ENCODE measurements at regions not wholly inside any gene's neighbourhood (a gene's known extent, or its start where the extent isn't known, plus 50 kb on each side); places are given as distances from the start of the nearest gene placed in this dataset.

- Mint-ChIP-seq H3K27me3 (ENCODE audit: unreplicated experiment) (peaks cover 2% of the 10 kb centered on the region), H3K9me3 (ENCODE audit: unreplicated experiment) (no peaks in the 10 kb centered on the region), H3K4me3 (ENCODE audit: unreplicated experiment) (no peak overlapping the region), H3K4me1 (ENCODE audit: unreplicated experiment) (no peaks in the 10 kb centered on the region), H3K36me3 (ENCODE audit: low read depth, unreplicated experiment) (no peaks in the 10 kb centered on the region), H3K27ac (ENCODE audit: unreplicated experiment) (no peak overlapping the region)
- no peak for DNase-seq (ENCODE audit: low spot score)
- TF ChIP-seq, protein P1, sequence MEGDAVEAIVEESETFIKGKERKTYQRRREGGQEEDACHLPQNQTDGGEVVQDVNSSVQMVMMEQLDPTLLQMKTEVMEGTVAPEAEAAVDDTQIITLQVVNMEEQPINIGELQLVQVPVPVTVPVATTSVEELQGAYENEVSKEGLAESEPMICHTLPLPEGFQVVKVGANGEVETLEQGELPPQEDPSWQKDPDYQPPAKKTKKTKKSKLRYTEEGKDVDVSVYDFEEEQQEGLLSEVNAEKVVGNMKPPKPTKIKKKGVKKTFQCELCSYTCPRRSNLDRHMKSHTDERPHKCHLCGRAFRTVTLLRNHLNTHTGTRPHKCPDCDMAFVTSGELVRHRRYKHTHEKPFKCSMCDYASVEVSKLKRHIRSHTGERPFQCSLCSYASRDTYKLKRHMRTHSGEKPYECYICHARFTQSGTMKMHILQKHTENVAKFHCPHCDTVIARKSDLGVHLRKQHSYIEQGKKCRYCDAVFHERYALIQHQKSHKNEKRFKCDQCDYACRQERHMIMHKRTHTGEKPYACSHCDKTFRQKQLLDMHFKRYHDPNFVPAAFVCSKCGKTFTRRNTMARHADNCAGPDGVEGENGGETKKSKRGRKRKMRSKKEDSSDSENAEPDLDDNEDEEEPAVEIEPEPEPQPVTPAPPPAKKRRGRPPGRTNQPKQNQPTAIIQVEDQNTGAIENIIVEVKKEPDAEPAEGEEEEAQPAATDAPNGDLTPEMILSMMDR (IDR thresholded peaks at IDR 0.05; ENCODE audit: unreplicated experiment) = no peak
Measured at GRCh38 chr11:41943656-41944055, 484.2 kb upstream of the LRRC4C start.

DNA sequence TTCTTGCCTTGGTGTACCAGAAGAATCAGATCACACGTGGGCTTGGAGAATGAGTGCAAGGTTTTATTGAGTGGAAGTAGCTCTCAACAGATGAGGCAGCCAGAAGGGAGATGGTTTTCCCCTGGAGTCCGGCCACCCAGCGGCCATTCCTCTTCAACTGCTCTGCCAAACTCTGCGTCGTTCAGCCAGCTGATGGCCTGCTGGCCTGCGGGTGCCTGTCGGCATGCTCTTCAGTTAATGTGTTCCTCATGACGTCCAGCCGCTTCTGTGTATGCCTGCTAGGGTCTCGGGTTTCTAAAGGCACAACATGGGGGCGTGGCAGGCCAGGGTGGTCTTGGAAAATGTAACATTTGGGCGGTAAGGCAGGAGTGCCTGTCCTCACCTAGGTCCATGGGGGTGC, 487.9 kb upstream of the LRRC4C start:
- Mint-ChIP-seq H3K36me3 (ENCODE audit: low read depth, unreplicated experiment) (no peaks in the 10 kb centered on the region), H3K4me1 (ENCODE audit: unreplicated experiment) (no peaks in the 10 kb centered on the region), H3K4me3 (ENCODE audit: unreplicated experiment) (no peak overlapping the region), H3K27ac (ENCODE audit: unreplicated experiment) (no peak overlapping the region), H3K27me3 (ENCODE audit: unreplicated experiment) (no peaks in the 10 kb centered on the region), H3K9me3 (ENCODE audit: unreplicated experiment) (no peaks in the 10 kb centered on the region)
- no peak for DNase-seq (ENCODE audit: low spot score)
- TF ChIP-seq, protein P1 (IDR thresholded peaks at IDR 0.05; ENCODE audit: unreplicated experiment) = no peak

GRCh38 chr11:41950470-41951143, 491.2 kb upstream of the LRRC4C start:
- peaks cover 5% of the 10 kb centered on the region for H3K9me3 Mint-ChIP-seq (ENCODE audit: unreplicated experiment)
- H3K36me3 Mint-ChIP-seq (ENCODE audit: low read depth, unreplicated experiment) = peaks cover 4% of the 10 kb centered on the region
- TF ChIP-seq, protein P1 (IDR thresholded peaks at IDR 0.05; ENCODE audit: unreplicated experiment) = no peak
- no peak overlapping the region for H3K4me3 Mint-ChIP-seq (ENCODE audit: unreplicated experiment)
- DNase-seq (ENCODE audit: low spot score) = no peak
- no peak overlapping the region for H3K27ac Mint-ChIP-seq (ENCODE audit: unreplicated experiment)
- H3K27me3 Mint-ChIP-seq (ENCODE audit: unreplicated experiment) = no peaks in the 10 kb centered on the region
- H3K4me1 Mint-ChIP-seq (ENCODE audit: unreplicated experiment) = no peaks in the 10 kb centered on the region

DNA sequence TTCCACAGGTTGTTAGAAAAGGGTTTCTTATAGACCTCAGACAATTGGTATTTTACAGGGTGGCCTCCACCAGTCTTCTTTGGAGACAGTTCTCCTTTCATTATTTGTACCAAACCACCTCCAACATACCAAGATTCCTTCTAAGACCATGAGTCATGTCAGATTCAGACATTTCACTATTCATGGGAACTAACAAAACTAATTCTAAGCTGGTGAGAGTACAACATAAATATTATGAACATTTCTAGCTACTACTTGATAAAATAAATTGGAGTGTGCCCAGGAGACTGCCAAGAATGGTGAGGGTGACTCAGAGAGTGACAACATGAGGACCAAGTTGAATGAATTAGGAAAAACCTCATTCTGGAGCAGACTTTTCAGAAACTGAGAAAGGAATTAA, 494.6 kb upstream of the LRRC4C start:
- peaks cover 3% of the 10 kb centered on the region for H3K27me3 Mint-ChIP-seq (ENCODE audit: unreplicated experiment)
- no peaks in the 10 kb centered on the region for H3K4me1 Mint-ChIP-seq (ENCODE audit: unreplicated experiment)
- peaks cover 15% of the 10 kb centered on the region for H3K9me3 Mint-ChIP-seq (ENCODE audit: unreplicated experiment)
- no peak overlapping the region for H3K27ac Mint-ChIP-seq (ENCODE audit: unreplicated experiment)
- H3K36me3 Mint-ChIP-seq (ENCODE audit: low read depth, unreplicated experiment) = peaks cover 8% of the 10 kb centered on the region
- no peak for DNase-seq (ENCODE audit: low spot score)
- no peak overlapping the region for H3K4me3 Mint-ChIP-seq (ENCODE audit: unreplicated experiment)
- TF ChIP-seq, protein P1 (IDR thresholded peaks at IDR 0.05; ENCODE audit: unreplicated experiment) = no peak

DNA sequence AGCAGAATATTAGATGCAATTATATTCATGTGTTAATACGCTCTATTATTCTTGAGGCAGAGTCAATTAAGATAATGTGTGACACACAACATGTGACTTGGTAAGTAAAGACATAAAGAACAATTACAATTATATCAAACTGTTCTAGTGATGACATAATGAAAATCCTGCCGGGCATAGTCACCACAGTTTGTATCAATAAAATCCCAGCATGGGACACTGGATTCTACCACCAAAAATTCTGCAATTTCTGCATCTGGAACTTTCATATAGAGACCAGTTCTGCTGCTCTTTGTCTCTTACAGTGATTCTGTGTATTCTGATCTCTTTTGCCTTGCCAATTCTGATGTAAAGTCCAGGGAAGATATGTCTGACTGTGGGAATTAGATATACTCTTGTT, 495.6 kb upstream of the LRRC4C start:
- H3K27me3 Mint-ChIP-seq (ENCODE audit: unreplicated experiment) = peaks cover 3% of the 10 kb centered on the region
- no peaks in the 10 kb centered on the region for H3K4me1 Mint-ChIP-seq (ENCODE audit: unreplicated experiment)
- DNase-seq (ENCODE audit: low spot score) = no peak
- TF ChIP-seq, protein P1 (IDR thresholded peaks at IDR 0.05; ENCODE audit: unreplicated experiment) = no peak
- no peak overlapping the region for H3K27ac Mint-ChIP-seq (ENCODE audit: unreplicated experiment)
- peaks cover 8% of the 10 kb centered on the region for H3K36me3 Mint-ChIP-seq (ENCODE audit: low read depth, unreplicated experiment)
- peaks cover 18% of the 10 kb centered on the region for H3K9me3 Mint-ChIP-seq (ENCODE audit: unreplicated experiment)
- no peak overlapping the region for H3K4me3 Mint-ChIP-seq (ENCODE audit: unreplicated experiment)
